ENCODE measurements at regions not wholly inside any gene's neighbourhood (a gene's known extent, or its start where the extent isn't known, plus 50 kb on each side); places are given as distances from the start of the nearest gene placed in this dataset.

GRCh38 chr2:129181963-129182362, 797.5 kb upstream of the RAB6C start:
- Histone ChIP-seq H3K4me1 (peaks cover 3% of the 10 kb centered on the region), H3K27me3 (no peaks in the 10 kb centered on the region), H3K4me3 (no peak overlapping the region), H3K27ac (no peak overlapping the region), H3K9me3 (no peaks in the 10 kb centered on the region), H3K36me3 (ENCODE audit: low read depth, missing control alignments) (no peaks in the 10 kb centered on the region)
- intact Hi-C loops (cut with DNase I; ENCODE audit: low total_unique reads) = no loop called here
- TF ChIP-seq CTCF (IDR thresholded peaks at IDR 0.05) (no peak), POLR2A (IDR thresholded peaks at IDR 0.05) (no peak)
- DNase-seq = no peak
- WGBS, 2 donors = 70% methylated on average over 4 of the region's 4 CpGs

GRCh38 chr2:129187343-129187742, 792.1 kb upstream of the RAB6C start:
- no peaks in the 10 kb centered on the region for H3K27me3 ChIP-seq
- TF ChIP-seq CTCF (IDR thresholded peaks at IDR 0.05) (no peak), POLR2A (IDR thresholded peaks at IDR 0.05) (no peak)
- peak overlapping the region in 1 of 2 donors; percentile 36 for H3K27ac ChIP-seq
- H3K4me3 ChIP-seq = no peak overlapping the region
- intact Hi-C loops (cut with DNase I; ENCODE audit: low total_unique reads) = no loop called here
- no peak for DNase-seq
- 49 to 62% methylated on average over 3 of the region's 3 CpGs for WGBS, 2 donors
- no peaks in the 10 kb centered on the region for H3K9me3 ChIP-seq
- no peaks in the 10 kb centered on the region for H3K36me3 ChIP-seq (ENCODE audit: low read depth, missing control alignments)
- H3K4me1 ChIP-seq = peaks cover 12% of the 10 kb centered on the region

- H3K27me3 ChIP-seq = no peaks in the 10 kb centered on the region
- 87 to 88% methylated on average over 9 of the region's 9 CpGs for WGBS, 2 donors
- intact Hi-C loops (cut with DNase I; ENCODE audit: low total_unique reads) = no loop called here
These were observed 791.0 kb upstream of the RAB6C start for GRCh38 chr2:129188451-129188850.

GRCh38 chr2:129189617-129190319, 789.7 kb upstream of the RAB6C start:
- WGBS, 2 donors = 81 to 83% methylated on average over 10 of the region's 10 CpGs
- H3K27ac ChIP-seq = no peak overlapping the region
- H3K4me3 ChIP-seq = no peak overlapping the region
- intact Hi-C loops (cut with DNase I; ENCODE audit: low total_unique reads) = no loop called here
- H3K4me1 ChIP-seq = peaks cover 12% of the 10 kb centered on the region
- TF ChIP-seq CTCF (IDR thresholded peaks at IDR 0.05) (no peak), POLR2A (IDR thresholded peaks at IDR 0.05) (no peak)
- H3K9me3 ChIP-seq = no peaks in the 10 kb centered on the region
- no peak for DNase-seq
- H3K27me3 ChIP-seq = no peaks in the 10 kb centered on the region
- no peaks in the 10 kb centered on the region for H3K36me3 ChIP-seq (ENCODE audit: low read depth, missing control alignments)

More at GRCh38 chr2:129188451-129188850, 791.0 kb upstream of the RAB6C start:
- Histone ChIP-seq H3K9me3 (no peaks in the 10 kb centered on the region), H3K27ac (no peak overlapping the region), H3K36me3 (ENCODE audit: low read depth, missing control alignments) (no peaks in the 10 kb centered on the region), H3K4me1 (peaks cover 12% of the 10 kb centered on the region), H3K4me3 (no peak overlapping the region)
- no peak for DNase-seq
- TF ChIP-seq CTCF (IDR thresholded peaks at IDR 0.05) = no peak
- no peak for TF ChIP-seq POLR2A (IDR thresholded peaks at IDR 0.05)

- no peak for DNase-seq
- intact Hi-C loops (cut with DNase I; ENCODE audit: low total_unique reads) = no loop called here
- Histone ChIP-seq H3K27ac (no peak overlapping the region), H3K36me3 (ENCODE audit: low read depth, missing control alignments) (no peaks in the 10 kb centered on the region), H3K4me3 (no peak overlapping the region), H3K9me3 (no peaks in the 10 kb centered on the region), H3K27me3 (no peaks in the 10 kb centered on the region), H3K4me1 (peaks cover 12% of the 10 kb centered on the region)
- TF ChIP-seq CTCF (IDR thresholded peaks at IDR 0.05) (no peak), POLR2A (IDR thresholded peaks at IDR 0.05) (no peak)
- WGBS, 2 donors = 93 to 96% methylated on average over 6 of the region's 6 CpGs
These were observed 789.0 kb upstream of the RAB6C start for GRCh38 chr2:129190494-129190893.

Data from testis (tissue), 2 donors.